Smooth muscle cell (in vitro differentiated cells): ENCODE measurements at regions not wholly inside any gene's neighbourhood (a gene's known extent, or its start where the extent isn't known, plus 50 kb on each side); places are given as distances from the start of the nearest gene placed in this dataset.
A peak's percentile ranks its signal among the peaks of the same experiment; 100 is the strongest.

Experiments used
- DNase-seq: peaks from one replicate; lab custom pipeline; 2025; ENCODE audit not compliant: unreplicated experiment; lab: John Stamatoyannopoulos, UW
- H2AFZ ChIP-seq: fragments of 200-600 bp; sonication (generic); 2 replicates; pipeline ENCODE4 v1.6.0; 2016; ENCODE audit warnings: antibody characterized with exemption, low read depth, mild to moderate bottlenecking
- H3F3A ChIP-seq: fragments of 200-600 bp; sonication (generic); 2 replicates; pipeline ENCODE4 v1.6.0; 2017; ENCODE audit warnings: antibody characterized with exemption, low read depth
- H3K27ac ChIP-seq: fragments of 200-600 bp; sonication (generic); 2 replicates; pipeline ENCODE4 v1.5.1; 2016; ENCODE audit warnings: low read depth, mild to moderate bottlenecking
- H3K27me3 ChIP-seq: fragments of 200-600 bp; sonication (generic); 2 replicates; pipeline ENCODE4 v1.6.1; 2016; ENCODE audit warnings: low read depth, mild to moderate bottlenecking
- H3K36me3 ChIP-seq: fragments of 200-600 bp; sonication (generic); 2 replicates; pipeline ENCODE4 v1.5.1; 2016; ENCODE audit warnings: low read depth
- H3K4me1 ChIP-seq: fragments of 200-600 bp; sonication (generic); 2 replicates; pipeline ENCODE4 v1.5.1; 2016; ENCODE audit warnings: low read depth
- H3K4me2 ChIP-seq: fragments of 200-600 bp; sonication (generic); 2 replicates; pipeline ENCODE4 v1.6.0; 2016; ENCODE audit warnings: mild to moderate bottlenecking
- H3K4me3 ChIP-seq: fragments of 200-600 bp; sonication (generic); 2 replicates; pipeline ENCODE4 v1.5.1; 2016; ENCODE audit warnings: mild to moderate bottlenecking
- H3K79me2 ChIP-seq: fragments of 200-600 bp; sonication (generic); 2 replicates; pipeline ENCODE4 v1.6.0; 2016; ENCODE audit warnings: low read depth, mild to moderate bottlenecking
- H3K9ac ChIP-seq: fragments of 200-600 bp; sonication (generic); 2 replicates; pipeline ENCODE4 v1.6.0; 2016; ENCODE audit warnings: low read depth
- H3K9me3 ChIP-seq: fragments of 200-600 bp; sonication (generic); replicated peaks from 2 replicates; pipeline ENCODE4 v1.5.1; 2016; ENCODE audit warnings: low read depth
- H4K20me1 ChIP-seq: fragments of 200-600 bp; sonication (generic); 2 replicates; pipeline ENCODE4 v1.6.0; 2016; ENCODE audit warnings: low read depth
- CTCF ChIP-seq: fragments of 200-600 bp; sonication (generic); IDR thresholded peaks from 2 replicates; pipeline ENCODE4 v1.5.1; 2017; ENCODE audit warnings: borderline replicate concordance, mild to moderate bottlenecking, antibody characterized with exemption; ENCODE audit not compliant: insufficient read depth, poor library complexity, severe bottlenecking
- WGBS: methylation state at CpG from one replicate; pipeline ENCODE4 v1.1.7; 2016; ENCODE audit warnings: low lambda C conversion rate; 5-methylcytosine and 5-hydroxymethylcytosine counted together

GRCh38 chr14:100658181-100658886, 68.4 kb upstream of the DLK1 start:
- Histone ChIP-seq H3K36me3 (no peaks in the 10 kb centered on the region), H3K9me3 (no peaks in the 10 kb centered on the region), H3K4me2 (no peak overlapping the region), H2AFZ (no peak overlapping the region), H3K4me3 (no peak overlapping the region), H3K9ac (no peak overlapping the region), H3K4me1 (peaks cover 24% of the 10 kb centered on the region), H4K20me1 (no peaks in the 10 kb centered on the region), H3K27me3 (no peaks in the 10 kb centered on the region), H3F3A (peaks cover 3% of the 10 kb centered on the region), H3K27ac (no peak overlapping the region), H3K79me2 (no peaks in the 10 kb centered on the region)
- 55% methylated on average over 6 of the region's 6 CpGs for WGBS
- TF ChIP-seq CTCF = no peak
- no peak for DNase-seq

GRCh38 chr14:100659345-100660001, 67.2 kb upstream of the DLK1 start:
- Histone ChIP-seq H3K4me3 (no peak overlapping the region), H3K27ac (no peak overlapping the region), H2AFZ (peak overlapping the region; percentile 62), H3F3A (peaks cover 3% of the 10 kb centered on the region), H3K36me3 (no peaks in the 10 kb centered on the region), H3K4me1 (peaks cover 17% of the 10 kb centered on the region), H3K4me2 (peak overlapping the region; percentile 14), H3K9ac (no peak overlapping the region), H4K20me1 (no peaks in the 10 kb centered on the region), H3K9me3 (no peaks in the 10 kb centered on the region), H3K27me3 (no peaks in the 10 kb centered on the region), H3K79me2 (no peaks in the 10 kb centered on the region)
- no peak for DNase-seq
- no peak for TF ChIP-seq CTCF
- WGBS = 66% methylated on average over 17 of the region's 17 CpGs

- peaks cover 3% of the 10 kb centered on the region for H3F3A ChIP-seq
- no peaks in the 10 kb centered on the region for H3K36me3 ChIP-seq
- no peaks in the 10 kb centered on the region for H3K27me3 ChIP-seq
- H3K4me2 ChIP-seq = no peak overlapping the region
- H4K20me1 ChIP-seq = no peaks in the 10 kb centered on the region
- no peak overlapping the region for H3K4me3 ChIP-seq
- DNase-seq = no peak
- H2AFZ ChIP-seq = no peak overlapping the region
- H3K79me2 ChIP-seq = no peaks in the 10 kb centered on the region
- peak overlapping the region; percentile 52 for H3K27ac ChIP-seq
- H3K4me1 ChIP-seq = peaks cover 15% of the 10 kb centered on the region
- 87% methylated on average over 6 of the region's 6 CpGs for WGBS
- H3K9ac ChIP-seq = no peak overlapping the region
- H3K9me3 ChIP-seq = no peaks in the 10 kb centered on the region
- TF ChIP-seq CTCF = no peak
Measured at GRCh38 chr14:100660498-100660881, 66.2 kb upstream of the DLK1 start.
